RWPE1 (cell line): ENCODE measurements at regions not wholly inside any gene's neighbourhood (a gene's known extent, or its start where the extent isn't known, plus 50 kb on each side); places are given as distances from the start of the nearest gene placed in this dataset.

Source experiments
- CTCF ChIA-PET: fragments of 350-600 bp; sonication (Branson Sonifier 250); formaldehyde crosslinking; extraction: SDS; loops from one replicate; lab custom pipeline; 2021; lab: Yijun Ruan, JAX
- POLR2A ChIA-PET: fragments of 400-600 bp; formaldehyde crosslinking; extraction: SDS; loops from one replicate; lab custom pipeline; 2020; ENCODE audit warnings: antibody characterized with exemption; ENCODE audit not compliant: low non-redundant PET; lab: Yijun Ruan, JAX
- DNase-seq: peaks from one replicate; pipeline ENCODE4 v3.0.0; 2012; ENCODE audit warnings: low spot score
- H3K27ac ChIP-seq: fragments of 450-650 bp; 2 replicates; pipeline ENCODE4 v1.5.1; 2017
- CTCF ChIP-seq: fragments of 450-650 bp; conservative IDR thresholded peaks from 2 replicates; pipeline ENCODE4 v1.5.1; 2017; ENCODE audit warnings: low read depth, mild to moderate bottlenecking

GRCh38 chr2:120847700-120848321, 112.1 kb downstream of the GLI2 start:
- TF ChIP-seq CTCF: no peak
- H3K27ac ChIP-seq: peak overlapping the region; percentile 63
- DNase-seq: peak; percentile 62
- ChIA-PET CTCF (interaction anchor here (1.0 to 1.1 kb wide), 2 partner anchors 223 to 224 kb away, joined by 3 to 4 read pairs; no protein-coding TSS in a partner anchor), POLR2A (interaction anchor here (0.6 kb wide), 1 partner anchor 936 kb away, joined by 4 read pairs; no protein-coding TSS in a partner anchor)

GRCh38 chr2:120849278-120849677, 113.6 kb downstream of the GLI2 start:
- DNase-seq: no peak
- ChIA-PET CTCF (interaction anchor here (1.1 kb wide), 1 partner anchor 221 kb away, joined by 4 read pairs; no protein-coding TSS in a partner anchor), POLR2A (no interaction called here)
- no peak overlapping the region for H3K27ac ChIP-seq
- TF ChIP-seq CTCF: no peak

GRCh38 chr2:120850551-120850950, 114.9 kb downstream of the GLI2 start:
- TF ChIP-seq CTCF: no peak
- no peak for DNase-seq
- ChIA-PET CTCF (no interaction called here), POLR2A (no interaction called here)
- no peak overlapping the region for H3K27ac ChIP-seq

- no peak overlapping the region for H3K27ac ChIP-seq
- no peak for DNase-seq
- POLR2A ChIA-PET: no interaction called here
- TF ChIP-seq CTCF: no peak
- CTCF ChIA-PET: no interaction called here
Measured at GRCh38 chr2:120851116-120851773, 115.6 kb downstream of the GLI2 start.

- no peak for DNase-seq
- ChIA-PET POLR2A (no interaction called here), CTCF (no interaction called here)
- TF ChIP-seq CTCF: no peak
- H3K27ac ChIP-seq: no peak overlapping the region
Measured at GRCh38 chr2:120852200-120852815, 116.6 kb downstream of the GLI2 start.

- ChIA-PET CTCF (interaction anchor here (0.5 kb wide), 1 partner anchor 14 kb away, joined by 3 read pairs; no protein-coding TSS in a partner anchor), POLR2A (no interaction called here)
- DNase-seq: no peak
- H3K27ac ChIP-seq: no peak overlapping the region
- TF ChIP-seq CTCF: no peak
Measured at GRCh38 chr2:120853306-120854013, 117.8 kb downstream of the GLI2 start.
